Stomach (tissue), 4 donors: ENCODE measurements at regions not wholly inside any gene's neighbourhood (a gene's known extent, or its start where the extent isn't known, plus 50 kb on each side); places are given as distances from the start of the nearest gene placed in this dataset.

Experiments used
- EP300 ChIP-seq: sonication (generic); formaldehyde crosslinking; IDR thresholded peaks from one replicate; pipeline ENCODE4 v1.6.1; 2017; ENCODE audit warnings: antibody characterized with exemption
- POLR2A ChIP-seq, 4 donors: fragments of 450-650 bp; IDR thresholded peaks; one replicate each; pipeline ENCODE4 v1.6.1; 2016; ENCODE audit warnings: antibody characterized with exemption in 4 of 4, control low read depth in 2 of 4, mild to moderate bottlenecking in 1 of 4, moderate library complexity in 1 of 4
- TF ChIP-seq, protein P1 (sequence below), 7 experiments: fragments of 450-650 bp in 4 of 7; fragments of 200-600 bp in 3 of 7; sonication (generic) in 3 of 7; IDR thresholded peaks; one replicate each; pipeline ENCODE4 v1.5.1; 2016 to 2019; ENCODE audit warnings: antibody characterized with exemption in 7 of 7, control low read depth in 2 of 7, mild to moderate bottlenecking in 1 of 7

DNA sequence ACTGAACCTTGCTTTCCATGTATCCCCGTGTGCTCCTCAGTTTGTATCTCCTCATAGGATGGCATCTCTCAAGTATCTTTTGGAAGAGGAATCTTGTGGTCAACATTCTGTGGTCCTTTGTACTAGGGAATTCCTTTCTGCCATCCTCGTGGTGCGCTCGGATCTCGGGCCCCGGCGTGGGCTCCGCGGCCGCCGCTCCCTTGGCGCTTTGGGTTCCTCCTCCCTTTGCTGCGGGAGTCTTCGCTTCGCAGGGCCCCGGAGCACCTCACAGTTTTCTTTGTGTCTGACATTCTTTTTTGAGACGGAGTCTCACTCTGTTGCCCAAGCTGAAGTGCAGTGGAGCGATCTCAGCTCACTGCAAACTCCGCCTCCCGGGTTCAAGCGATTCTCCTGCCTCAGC is 264.7 kb downstream of the IRS2 start:
- TF ChIP-seq POLR2A (IDR thresholded peaks at IDR 0.05) (no peak), EP300 (no peak)
- TF ChIP-seq, protein P1, sequence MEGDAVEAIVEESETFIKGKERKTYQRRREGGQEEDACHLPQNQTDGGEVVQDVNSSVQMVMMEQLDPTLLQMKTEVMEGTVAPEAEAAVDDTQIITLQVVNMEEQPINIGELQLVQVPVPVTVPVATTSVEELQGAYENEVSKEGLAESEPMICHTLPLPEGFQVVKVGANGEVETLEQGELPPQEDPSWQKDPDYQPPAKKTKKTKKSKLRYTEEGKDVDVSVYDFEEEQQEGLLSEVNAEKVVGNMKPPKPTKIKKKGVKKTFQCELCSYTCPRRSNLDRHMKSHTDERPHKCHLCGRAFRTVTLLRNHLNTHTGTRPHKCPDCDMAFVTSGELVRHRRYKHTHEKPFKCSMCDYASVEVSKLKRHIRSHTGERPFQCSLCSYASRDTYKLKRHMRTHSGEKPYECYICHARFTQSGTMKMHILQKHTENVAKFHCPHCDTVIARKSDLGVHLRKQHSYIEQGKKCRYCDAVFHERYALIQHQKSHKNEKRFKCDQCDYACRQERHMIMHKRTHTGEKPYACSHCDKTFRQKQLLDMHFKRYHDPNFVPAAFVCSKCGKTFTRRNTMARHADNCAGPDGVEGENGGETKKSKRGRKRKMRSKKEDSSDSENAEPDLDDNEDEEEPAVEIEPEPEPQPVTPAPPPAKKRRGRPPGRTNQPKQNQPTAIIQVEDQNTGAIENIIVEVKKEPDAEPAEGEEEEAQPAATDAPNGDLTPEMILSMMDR (IDR thresholded peaks at IDR 0.05) = no peak
